ENCODE measurements at regions not wholly inside any gene's neighbourhood (a gene's known extent, or its start where the extent isn't known, plus 50 kb on each side); places are given as distances from the start of the nearest gene placed in this dataset.

- CTCF ChIA-PET: no interaction called here
- no peaks in the 10 kb centered on the region for H3K4me1 ChIP-seq (ENCODE audit: control insufficient read depth, insufficient read depth, low read length)
- no peak overlapping the region for H3K27ac ChIP-seq (ENCODE audit: extremely low read depth, low read depth, low read length)
- H3K9me3 ChIP-seq (ENCODE audit: control insufficient read depth, insufficient read depth, low read depth, low read length): no peaks in the 10 kb centered on the region
- no peaks in the 10 kb centered on the region for H3K36me3 ChIP-seq (ENCODE audit: control insufficient read depth in 2 of 2, insufficient read depth in 1 of 2, low read length in 2 of 2)
- TF ChIP-seq SP7 (tag by site-specific recombination; IDR thresholded peaks at IDR 0.05): no peak
- TF ChIP-seq ZSCAN5A (tag by site-specific recombination; IDR thresholded peaks at IDR 0.05): no peak
- no peak for TF ChIP-seq ZNF398 (tag by site-specific recombination; IDR thresholded peaks at IDR 0.05)
- no peak for TF ChIP-seq ZBTB44 (tag by site-specific recombination; IDR thresholded peaks at IDR 0.05)
- TF ChIP-seq BCL6B (tag by site-specific recombination; IDR thresholded peaks at IDR 0.05): no peak
- TF ChIP-seq KLF9 (tag by site-specific recombination; IDR thresholded peaks at IDR 0.05; ENCODE audit: low read depth): no peak
- TF ChIP-seq FEZF1 (tag by site-specific recombination; IDR thresholded peaks at IDR 0.05): no peak
- no peak for TF ChIP-seq ZNF514 (tag by site-specific recombination; IDR thresholded peaks at IDR 0.05)
- TF ChIP-seq ZNF548 (tag by site-specific recombination; IDR thresholded peaks at IDR 0.05): no peak
- no peak for TF ChIP-seq ZNF561 (tag by site-specific recombination; IDR thresholded peaks at IDR 0.05; ENCODE audit: borderline replicate concordance)
- no peak for TF ChIP-seq ZNF776 (tag by site-specific recombination; IDR thresholded peaks at IDR 0.05; ENCODE audit: borderline replicate concordance)
- no peak for TF ChIP-seq ZNF48 (tag by site-specific recombination; IDR thresholded peaks at IDR 0.05)
- no peak for TF ChIP-seq ZNF169 (tag by site-specific recombination; IDR thresholded peaks at IDR 0.05)
- no peak for TF ChIP-seq ZNF560 (tag by site-specific recombination; IDR thresholded peaks at IDR 0.05; ENCODE audit: borderline replicate concordance)
- TF ChIP-seq ZNF600 (tag by site-specific recombination; IDR thresholded peaks at IDR 0.05): no peak
- TF ChIP-seq MYNN (tag by site-specific recombination; IDR thresholded peaks at IDR 0.05; ENCODE audit: borderline replicate concordance): no peak
- no peak overlapping the region for H3K4me3 ChIP-seq (ENCODE audit: low read depth, low read length)
- POLR2A ChIA-PET: no interaction called here
Observed at GRCh38 chr3:162884373-162884772, 1387.8 kb downstream of the OTOL1 start.

GRCh38 chr3:162892921-162893793 lies 1396.5 kb downstream of the OTOL1 start:
- ChIA-PET CTCF (interaction anchor here (0.6 kb wide), 1 partner anchor 129 kb away, joined by 3 read pairs; no protein-coding TSS in a partner anchor), POLR2A (no interaction called here)
- H3K36me3 ChIP-seq (ENCODE audit: control insufficient read depth in 2 of 2, insufficient read depth in 1 of 2, low read length in 2 of 2): no peaks in the 10 kb centered on the region
- H3K4me3 ChIP-seq (ENCODE audit: low read depth, low read length): no peak overlapping the region
- H3K27ac ChIP-seq (ENCODE audit: extremely low read depth, low read depth, low read length): no peak overlapping the region
- H3K9me3 ChIP-seq (ENCODE audit: control insufficient read depth, insufficient read depth, low read depth, low read length): no peaks in the 10 kb centered on the region
- no peaks in the 10 kb centered on the region for H3K4me1 ChIP-seq (ENCODE audit: control insufficient read depth, insufficient read depth, low read length)
- TF ChIP-seq ZSCAN18 (tag by site-specific recombination; IDR thresholded peaks at IDR 0.05) (no peak), REST (tag by site-specific recombination; IDR thresholded peaks at IDR 0.05) (no peak), ZNF610 (tag by site-specific recombination; IDR thresholded peaks at IDR 0.05; ENCODE audit: borderline replicate concordance) (no peak), SP7 (tag by site-specific recombination; IDR thresholded peaks at IDR 0.05) (no peak), ZNF223 (tag by site-specific recombination; IDR thresholded peaks at IDR 0.05) (no peak), ZNF423 (tag by site-specific recombination; IDR thresholded peaks at IDR 0.05) (no peak), ZNF350 (tag by site-specific recombination; IDR thresholded peaks at IDR 0.05) (no peak), ZNF580 (tag by site-specific recombination; IDR thresholded peaks at IDR 0.05) (no peak)
